B cell (primary cell): ENCODE measurements at regions not wholly inside any gene's neighbourhood (a gene's known extent, or its start where the extent isn't known, plus 50 kb on each side); places are given as distances from the start of the nearest gene placed in this dataset.

Experiments
- ATAC-seq: fragments of 200-7000 bp; cut with Tn5 transposase; one replicate; pipeline ENCODE4 v1.10.0; 2021; ENCODE audit warnings: low read depth, mild to moderate bottlenecking, moderate number of reproducible peaks, moderate library complexity
- CTCF ChIA-PET: fragments of 350-600 bp; sonication (Branson Sonifier 250); formaldehyde crosslinking; loops from one replicate; lab custom pipeline; 2021; ENCODE audit warnings: antibody characterized with exemption, inconsistent platforms; lab: Charles Lee
- POLR2A ChIA-PET: fragments of 350-600 bp; sonication (Branson Sonifier 250); formaldehyde crosslinking; loops from one replicate; lab custom pipeline; 2021; ENCODE audit warnings: antibody characterized with exemption; lab: Charles Lee
- DNase-seq: peaks from one replicate; pipeline ENCODE4 v3.0.0; 2013
- H2AFZ ChIP-seq: 2 replicates; pipeline ENCODE4 v1.6.1; 2012; ENCODE audit warnings: mild to moderate bottlenecking, low read depth, low read length; ENCODE audit not compliant: insufficient read depth, poor library complexity, severe bottlenecking
- H3K27ac ChIP-seq, 2 donors: 1 replicate in 1 of 2; 2 replicates in 1 of 2; pipeline ENCODE4 v1.5.1; 2012 to 2013; ENCODE audit warnings: low read length in 2 of 2, mild to moderate bottlenecking in 2 of 2, moderate library complexity in 1 of 2
- H3K27me3 ChIP-seq, 4 experiments: fragments of 200-600 bp in 1 of 4; sonication (generic) in 1 of 4; replicated peaks in 1 of 4; 1 replicate in 2 of 4; 2 replicates in 2 of 4; pipeline versions ENCODE4 v1.6.1 to v1.7.0; 2013 to 2016; ENCODE audit warnings: low read length in 3 of 4, mild to moderate bottlenecking in 2 of 4, mixed read lengths in 1 of 4, moderate library complexity in 1 of 4; ENCODE audit not compliant: insufficient read depth in 4 of 4, control insufficient read depth in 3 of 4; ENCODE audit errors: control extremely low read depth in 1 of 4
- H3K36me3 ChIP-seq, 2 experiments: replicated peaks in 1 of 2; 1 replicate in 1 of 2; 2 replicates in 1 of 2; pipeline versions ENCODE4 v1.6.1 to v1.7.1; 2013; ENCODE audit warnings: low read length in 1 of 2; ENCODE audit not compliant: insufficient read depth in 2 of 2, control insufficient read depth in 1 of 2; ENCODE audit errors: control extremely low read depth in 1 of 2, extremely low read depth in 1 of 2
- H3K4me1 ChIP-seq, 2 donors: fragments of 200-600 bp in 1 of 2; sonication (generic) in 1 of 2; 1 replicate in 1 of 2; 2 replicates in 1 of 2; pipeline versions ENCODE4 v1.5.1 to v1.6.1; 2013 to 2017; ENCODE audit warnings: low read length in 2 of 2; ENCODE audit not compliant: control insufficient read depth in 2 of 2, insufficient read depth in 2 of 2
- H3K4me2 ChIP-seq: replicated peaks from 2 replicates; pipeline ENCODE3; 2012; ENCODE audit warnings: mild to moderate bottlenecking, low read depth, low read length; ENCODE audit not compliant: poor library complexity, severe bottlenecking
- H3K4me3 ChIP-seq, 5 experiments: fragments of 200-600 bp in 1 of 5; sonication (generic) in 1 of 5; 1 replicate in 3 of 5; 2 replicates in 2 of 5; pipeline versions ENCODE4 v1.5.1 to v1.7.0; 2011 to 2016; ENCODE audit warnings: low read length in 4 of 5, mild to moderate bottlenecking in 4 of 5, low read depth in 2 of 5, control low read depth in 1 of 5, moderate library complexity in 1 of 5; ENCODE audit not compliant: insufficient read depth in 1 of 5; ENCODE audit errors: control extremely low read depth in 1 of 5, extremely low read depth in 1 of 5
- H3K79me2 ChIP-seq: fragments of 200-600 bp; sonication (generic); one replicate; pipeline ENCODE4 v1.6.0; 2016; ENCODE audit warnings: low read length; ENCODE audit not compliant: control insufficient read depth, insufficient read depth
- H3K9ac ChIP-seq: fragments of 200-600 bp; sonication (generic); 2 replicates; pipeline ENCODE4 v1.6.1; 2017; ENCODE audit warnings: mild to moderate bottlenecking, low read length, moderate library complexity
- H3K9me3 ChIP-seq, 3 donors: one replicate each; pipeline versions ENCODE4 v1.6.1 to v1.7.1; 2013; ENCODE audit warnings: low read length in 2 of 3; ENCODE audit not compliant: control insufficient read depth in 2 of 3, insufficient read depth in 1 of 3; ENCODE audit errors: control extremely low read depth in 1 of 3
- H4K20me1 ChIP-seq: 2 replicates; pipeline ENCODE4 v1.6.0; 2012; ENCODE audit warnings: mild to moderate bottlenecking, low read length; ENCODE audit not compliant: insufficient read depth, control insufficient read depth, poor library complexity, severe bottlenecking
- H3K27ac Mint-ChIP-seq: one replicate; pipeline ENCODE4 v1.8.0; 2021; ENCODE audit warnings: mixed read lengths
- H3K27me3 Mint-ChIP-seq: one replicate; pipeline ENCODE4 v1.8.0; 2021; ENCODE audit warnings: mixed read lengths
- H3K4me1 Mint-ChIP-seq: one replicate; pipeline ENCODE4 v1.8.0; 2021; ENCODE audit warnings: mixed read lengths
- H3K4me3 Mint-ChIP-seq: one replicate; pipeline ENCODE4 v1.8.0; 2021; ENCODE audit warnings: mixed read lengths
- H3K9me3 Mint-ChIP-seq: one replicate; pipeline ENCODE4 v1.8.0; 2022; ENCODE audit warnings: mixed read lengths; ENCODE audit not compliant: insufficient read depth
- CTCF ChIP-seq: fragments of 200-600 bp; IDR thresholded peaks from one replicate; pipeline ENCODE4 v1.8.0; 2022; ENCODE audit warnings: antibody characterized with exemption, mild to moderate bottlenecking
- EZH2 ChIP-seq: IDR thresholded peaks from 2 replicates; pipeline ENCODE4 v1.6.1; 2012; ENCODE audit warnings: borderline replicate concordance, low read depth, mild to moderate bottlenecking, moderate library complexity, low read length; ENCODE audit not compliant: insufficient read depth, poor library complexity, severe bottlenecking
- WGBS: methylation state at CpG from one replicate; pipeline ENCODE4 v1.1.5; 2013; ENCODE audit warnings: missing lambda C conversion rate; ENCODE audit not compliant: insufficient coverage; 5-methylcytosine and 5-hydroxymethylcytosine counted together
- intact Hi-C: fragments of 100-400 bp; cut with micrococcal nuclease; formaldehyde crosslinking; loops from one replicate; pipeline ENCODE4 v1.10.0; 2022

- H2AFZ ChIP-seq: no peak overlapping the region
- H3K27me3 ChIP-seq: no peaks in the 10 kb centered on the region
- H3K79me2 ChIP-seq: no peaks in the 10 kb centered on the region
- Mint-ChIP-seq H3K27ac (no peak overlapping the region), H3K9me3 (peaks cover under 1% of the 10 kb centered on the region), H3K27me3 (peaks cover 4% of the 10 kb centered on the region), H3K4me3 (no peak overlapping the region), H3K4me1 (no peaks in the 10 kb centered on the region)
- no peak for TF ChIP-seq CTCF
- no peak for TF ChIP-seq EZH2
- POLR2A ChIA-PET: interaction anchor here (0.6 kb wide), 1 partner anchor 1252 kb away, joined by 3 read pairs; no protein-coding TSS in a partner anchor
- H3K4me2 ChIP-seq: no peak overlapping the region
- no peaks in the 10 kb centered on the region for H4K20me1 ChIP-seq
- 82% methylated on average over 6 of the region's 7 CpGs for WGBS
- no peaks in the 10 kb centered on the region for H3K9me3 ChIP-seq
- CTCF ChIA-PET: no interaction called here
- H3K9ac ChIP-seq: no peak overlapping the region
- H3K4me3 ChIP-seq: no peak overlapping the region
- no peaks in the 10 kb centered on the region for H3K36me3 ChIP-seq
- DNase-seq (no peak), ATAC-seq (no peak)
- intact Hi-C loops: no loop called here
- H3K4me1 ChIP-seq: no peaks in the 10 kb centered on the region
- no peak overlapping the region for H3K27ac ChIP-seq
Measured at GRCh38 chr4:100738196-100739165, 220.7 kb upstream of the EMCN start.
